IPS DF 6.9 (cell line): ENCODE measurements at regions not wholly inside any gene's neighbourhood (a gene's known extent, or its start where the extent isn't known, plus 50 kb on each side); places are given as distances from the start of the nearest gene placed in this dataset.
"Not testable (repeated sequence)": the region's sequence is repeated elsewhere in the genome, so short reads cannot be mapped to it uniquely, and the experiment has no call there.

Experiments
- DNase-seq: peaks from one replicate; pipeline ENCODE4 v3.0.0-alpha.2; 2013; ENCODE audit warnings: low read depth, low spot score
- H3K27ac ChIP-seq: one replicate; pipeline ENCODE4 v1.5.1; 2013; ENCODE audit warnings: low read length, control low read depth
- H3K27me3 ChIP-seq: 2 replicates; pipeline ENCODE4 v1.6.1; 2013; ENCODE audit warnings: mild to moderate bottlenecking, low read length; ENCODE audit not compliant: control insufficient read depth, insufficient read depth
- H3K36me3 ChIP-seq: 2 replicates; pipeline ENCODE4 v1.6.1; 2013; ENCODE audit warnings: low read length; ENCODE audit not compliant: control insufficient read depth, insufficient read depth
- H3K4me1 ChIP-seq: 2 replicates; pipeline ENCODE4 v1.6.1; 2013; ENCODE audit warnings: low read length; ENCODE audit not compliant: control insufficient read depth, insufficient read depth
- H3K4me3 ChIP-seq: 2 replicates; pipeline ENCODE4 v1.5.1; 2013; ENCODE audit warnings: mild to moderate bottlenecking, low read length
- H3K9me3 ChIP-seq: 2 replicates; pipeline ENCODE4 v1.6.1; 2013; ENCODE audit warnings: low read length, inconsistent platforms; ENCODE audit not compliant: control insufficient read depth, insufficient read depth
- WGBS: extraction: QIAGEN DNeasy Blood & Tissue Kit; methylation state at CpG from one replicate; pipeline ENCODE4 v1.1.7; 2013; ENCODE audit warnings: mixed read lengths, missing lambda C conversion rate; ENCODE audit not compliant: insufficient read length, insufficient coverage; 5-methylcytosine and 5-hydroxymethylcytosine counted together

GRCh38 chr5:155575861-155576260 is 562.3 kb downstream of the KIF4B start:
- Histone ChIP-seq H3K27ac (no peak overlapping the region), H3K27me3 (no peaks in the 10 kb centered on the region), H3K9me3 (no peaks in the 10 kb centered on the region), H3K36me3 (no peaks in the 10 kb centered on the region), H3K4me1 (no peaks in the 10 kb centered on the region), H3K4me3 (no peak overlapping the region)
- no CpG with 5 or more reads among the region's 3 CpGs for WGBS
- no peak for DNase-seq

- H3K27me3 ChIP-seq, H3K4me1 ChIP-seq, DNase-seq, H3K36me3 ChIP-seq, H3K9me3 ChIP-seq, H3K27ac ChIP-seq, H3K4me3 ChIP-seq: not testable (repeated sequence)
- no CpG with 5 or more reads among the region's 21 CpGs for WGBS
Measured at GRCh38 chr5:155586808-155587207, 573.3 kb downstream of the KIF4B start.

- H3K9me3 ChIP-seq = no peaks in the 10 kb centered on the region
- no peaks in the 10 kb centered on the region for H3K36me3 ChIP-seq
- no peak overlapping the region for H3K27ac ChIP-seq
- no peak for DNase-seq
- WGBS = no CpG with 5 or more reads among the region's 1 CpG
- H3K4me1 ChIP-seq = no peaks in the 10 kb centered on the region
- H3K4me3 ChIP-seq = no peak overlapping the region
- H3K27me3 ChIP-seq = no peaks in the 10 kb centered on the region
Measured at GRCh38 chr5:155587458-155587857, 573.9 kb downstream of the KIF4B start.

- Histone ChIP-seq H3K36me3 (no peaks in the 10 kb centered on the region), H3K4me1 (no peaks in the 10 kb centered on the region), H3K9me3 (no peaks in the 10 kb centered on the region), H3K27me3 (no peaks in the 10 kb centered on the region), H3K4me3 (no peak overlapping the region), H3K27ac (no peak overlapping the region)
- WGBS = no CpG with 5 or more reads among the region's 4 CpGs
- DNase-seq = no peak
Measured at GRCh38 chr5:155591273-155591672, 577.7 kb downstream of the KIF4B start.

- H3K4me1 ChIP-seq = no peaks in the 10 kb centered on the region
- H3K27me3 ChIP-seq = no peaks in the 10 kb centered on the region
- H3K27ac ChIP-seq = no peak overlapping the region
- H3K36me3 ChIP-seq = no peaks in the 10 kb centered on the region
- no peaks in the 10 kb centered on the region for H3K9me3 ChIP-seq
- DNase-seq = no peak
- WGBS = no CpG with 5 or more reads among the region's 1 CpG
- no peak overlapping the region for H3K4me3 ChIP-seq
Measured at GRCh38 chr5:155594270-155594669, 580.7 kb downstream of the KIF4B start.

GRCh38 chr5:155595791-155596190 is 582.2 kb downstream of the KIF4B start:
- no peak for DNase-seq
- Histone ChIP-seq H3K9me3 (no peaks in the 10 kb centered on the region), H3K27me3 (no peaks in the 10 kb centered on the region), H3K4me1 (no peaks in the 10 kb centered on the region), H3K36me3 (no peaks in the 10 kb centered on the region), H3K4me3 (no peak overlapping the region), H3K27ac (no peak overlapping the region)
- WGBS = no CpG with 5 or more reads among the region's 2 CpGs

- H3K36me3 ChIP-seq = no peaks in the 10 kb centered on the region
- H3K27me3 ChIP-seq = no peaks in the 10 kb centered on the region
- no CpG with 5 or more reads among the region's 4 CpGs for WGBS
- no peak overlapping the region for H3K27ac ChIP-seq
- no peak overlapping the region for H3K4me3 ChIP-seq
- no peaks in the 10 kb centered on the region for H3K9me3 ChIP-seq
- H3K4me1 ChIP-seq = no peaks in the 10 kb centered on the region
- DNase-seq = no peak
Measured at GRCh38 chr5:155598552-155598951, 585.0 kb downstream of the KIF4B start.

GRCh38 chr5:155605920-155606319 is 592.4 kb downstream of the KIF4B start:
- no peaks in the 10 kb centered on the region for H3K36me3 ChIP-seq
- WGBS = no CpG with 5 or more reads among the region's 1 CpG

GRCh38 chr5:155616779-155617392 is 603.3 kb downstream of the KIF4B start:
- DNase-seq = peak; percentile 57
- no peak overlapping the region for H3K27ac ChIP-seq
- H3K4me3 ChIP-seq = no peak overlapping the region
- no CpG with 5 or more reads among the region's 4 CpGs for WGBS
- no peaks in the 10 kb centered on the region for H3K27me3 ChIP-seq
- H3K9me3 ChIP-seq = no peaks in the 10 kb centered on the region
- H3K4me1 ChIP-seq = no peaks in the 10 kb centered on the region
- H3K36me3 ChIP-seq = no peaks in the 10 kb centered on the region

More at GRCh38 chr5:155605920-155606319, 592.4 kb downstream of the KIF4B start:
- DNase-seq = no peak
- Histone ChIP-seq H3K27ac (no peak overlapping the region), H3K4me3 (no peak overlapping the region), H3K9me3 (no peaks in the 10 kb centered on the region), H3K27me3 (no peaks in the 10 kb centered on the region), H3K4me1 (no peaks in the 10 kb centered on the region)

GRCh38 chr5:155619688-155620087 is 606.1 kb downstream of the KIF4B start:
- Histone ChIP-seq H3K27ac (no peak overlapping the region), H3K36me3 (no peaks in the 10 kb centered on the region), H3K9me3 (no peaks in the 10 kb centered on the region), H3K27me3 (no peaks in the 10 kb centered on the region), H3K4me3 (no peak overlapping the region), H3K4me1 (no peaks in the 10 kb centered on the region)
- no CpG with 5 or more reads among the region's 5 CpGs for WGBS
- DNase-seq = no peak

GRCh38 chr5:155620821-155621410 is 607.4 kb downstream of the KIF4B start:
- DNase-seq = no peak
- no CpG with 5 or more reads among the region's 7 CpGs for WGBS
- Histone ChIP-seq H3K9me3 (no peaks in the 10 kb centered on the region), H3K36me3 (no peaks in the 10 kb centered on the region), H3K4me1 (no peaks in the 10 kb centered on the region), H3K27ac (no peak overlapping the region), H3K4me3 (no peak overlapping the region), H3K27me3 (no peaks in the 10 kb centered on the region)
